Omental fat pad (tissue), 3 donors: ENCODE measurements at regions not wholly inside any gene's neighbourhood (a gene's known extent, or its start where the extent isn't known, plus 50 kb on each side); places are given as distances from the start of the nearest gene placed in this dataset.

ENCODE experiments used
- ATAC-seq: fragments of 150-250 bp; one replicate; pipeline ENCODE4 v1.9.1; 2016; ENCODE audit warnings: mild to moderate bottlenecking, moderate library complexity; ENCODE audit not compliant: low FRiP score
- DNase-seq: peaks from one replicate; pipeline ENCODE4 v3.0.0-alpha.2; 2019; ENCODE audit warnings: low spot score
- TF ChIP-seq, protein P1 (sequence below), 3 donors: fragments of 450-650 bp; IDR thresholded peaks; one replicate each; pipeline ENCODE4 v1.5.1; 2016 to 2017; ENCODE audit warnings: antibody characterized with exemption in 3 of 3, mild to moderate bottlenecking in 3 of 3, moderate library complexity in 2 of 3

DNA sequence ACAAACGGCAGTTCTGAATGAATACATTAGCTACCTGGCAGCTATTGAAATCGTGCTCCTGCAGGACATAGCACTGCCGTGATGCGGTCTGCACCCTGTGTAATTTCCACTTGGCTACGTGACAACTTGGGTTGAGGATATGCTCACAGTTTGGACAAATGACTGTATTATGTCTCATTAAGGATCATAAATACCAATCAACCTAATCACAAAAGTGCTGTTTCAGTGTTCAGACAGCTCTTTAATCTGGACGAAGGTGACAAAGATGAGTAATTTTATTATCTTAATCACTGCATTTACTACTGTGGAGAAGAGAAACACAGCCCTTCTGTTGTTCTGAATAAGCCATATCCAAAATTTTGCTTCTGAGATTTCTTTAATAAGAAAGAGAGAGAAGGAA lies 210.8 kb upstream of the PFKP start:
- ATAC-seq (no peak), DNase-seq (no peak)
- TF ChIP-seq, protein P1, sequence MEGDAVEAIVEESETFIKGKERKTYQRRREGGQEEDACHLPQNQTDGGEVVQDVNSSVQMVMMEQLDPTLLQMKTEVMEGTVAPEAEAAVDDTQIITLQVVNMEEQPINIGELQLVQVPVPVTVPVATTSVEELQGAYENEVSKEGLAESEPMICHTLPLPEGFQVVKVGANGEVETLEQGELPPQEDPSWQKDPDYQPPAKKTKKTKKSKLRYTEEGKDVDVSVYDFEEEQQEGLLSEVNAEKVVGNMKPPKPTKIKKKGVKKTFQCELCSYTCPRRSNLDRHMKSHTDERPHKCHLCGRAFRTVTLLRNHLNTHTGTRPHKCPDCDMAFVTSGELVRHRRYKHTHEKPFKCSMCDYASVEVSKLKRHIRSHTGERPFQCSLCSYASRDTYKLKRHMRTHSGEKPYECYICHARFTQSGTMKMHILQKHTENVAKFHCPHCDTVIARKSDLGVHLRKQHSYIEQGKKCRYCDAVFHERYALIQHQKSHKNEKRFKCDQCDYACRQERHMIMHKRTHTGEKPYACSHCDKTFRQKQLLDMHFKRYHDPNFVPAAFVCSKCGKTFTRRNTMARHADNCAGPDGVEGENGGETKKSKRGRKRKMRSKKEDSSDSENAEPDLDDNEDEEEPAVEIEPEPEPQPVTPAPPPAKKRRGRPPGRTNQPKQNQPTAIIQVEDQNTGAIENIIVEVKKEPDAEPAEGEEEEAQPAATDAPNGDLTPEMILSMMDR (IDR thresholded peaks at IDR 0.05): no peak

DNA sequence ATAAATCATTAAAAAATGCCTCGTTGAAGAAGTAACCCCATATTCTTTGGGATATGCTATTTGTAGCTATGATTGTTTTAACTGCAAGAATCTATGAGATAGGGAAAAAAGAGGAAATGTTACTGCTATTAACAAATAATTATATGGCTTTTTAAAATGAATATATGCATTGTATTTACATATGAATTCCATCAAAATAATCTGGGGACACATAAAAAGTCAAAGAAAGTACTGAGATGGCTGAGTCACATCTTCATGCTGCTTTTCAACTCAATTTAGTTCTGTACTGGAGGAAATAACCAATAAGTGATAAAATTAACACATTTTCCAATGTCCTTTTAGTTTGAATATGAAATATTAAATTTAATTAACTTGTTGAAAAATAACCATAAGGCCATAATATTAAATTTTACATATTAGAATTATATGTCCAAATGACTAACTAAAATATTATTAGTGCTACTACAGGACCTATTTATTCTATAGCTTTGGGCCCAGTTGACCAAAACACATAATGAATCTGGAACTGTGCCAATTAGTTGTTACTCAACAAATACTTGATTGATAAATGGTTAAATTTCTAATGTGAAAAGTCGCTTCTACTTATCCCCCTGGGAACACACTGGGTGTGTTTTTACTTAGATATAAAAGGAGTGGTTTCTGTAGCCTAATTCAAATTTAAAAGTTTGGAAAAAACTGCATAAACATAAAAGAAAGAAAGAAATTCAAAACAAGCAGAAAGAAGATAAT lies 214.6 kb upstream of the PFKP start:
- DNase-seq: no peak
- ATAC-seq: no peak
- TF ChIP-seq, protein P1 (IDR thresholded peaks at IDR 0.05): no peak

- no peak for ATAC-seq
These were observed 215.8 kb upstream of the PFKP start for GRCh38 chr10:2851566-2851965.

GRCh38 chr10:2850202-2850601 lies 217.1 kb upstream of the PFKP start:
- DNase-seq (no peak), ATAC-seq (no peak)
- TF ChIP-seq, protein P1 (IDR thresholded peaks at IDR 0.05): no peak

More at GRCh38 chr10:2851566-2851965, 215.8 kb upstream of the PFKP start:
- DNase-seq: no peak
- TF ChIP-seq, protein P1 (IDR thresholded peaks at IDR 0.05): no peak

- ATAC-seq: no peak
- TF ChIP-seq, protein P1 (IDR thresholded peaks at IDR 0.05): no peak
- no peak for DNase-seq
These were observed 222.4 kb upstream of the PFKP start for GRCh38 chr10:2844925-2845324.

GRCh38 chr10:2839081-2839725 lies 228.1 kb upstream of the PFKP start:
- no peak for DNase-seq
- TF ChIP-seq, protein P1 (IDR thresholded peaks at IDR 0.05): no peak
- no peak for ATAC-seq

GRCh38 chr10:2837674-2838073 lies 229.7 kb upstream of the PFKP start:
- no peak for ATAC-seq
- TF ChIP-seq, protein P1 (IDR thresholded peaks at IDR 0.05): no peak

More at GRCh38 chr10:2837674-2838073, 229.7 kb upstream of the PFKP start:
- no peak for DNase-seq
